Tibial nerve (tissue), 4 donors: ENCODE measurements at regions not wholly inside any gene's neighbourhood (a gene's known extent, or its start where the extent isn't known, plus 50 kb on each side); places are given as distances from the start of the nearest gene placed in this dataset.

ENCODE experiments used
- DNase-seq, 2 donors: peaks; one replicate each; pipeline ENCODE4 v3.0.0-alpha.2; 2019; ENCODE audit warnings: low spot score in 2 of 2
- H3K27ac ChIP-seq, 4 donors: fragments of 200-600 bp; sonication (generic) in 3 of 4; one replicate each; pipeline ENCODE4 v1.5.1; 2017 to 2019; ENCODE audit warnings: mild to moderate bottlenecking in 1 of 4
- H3K27me3 ChIP-seq, 2 donors: fragments of 200-600 bp; sonication (generic) in 1 of 2; one replicate each; pipeline versions ENCODE4 v1.5.1 to v1.6.0; 2017 to 2019
- H3K36me3 ChIP-seq, 3 donors: fragments of 200-600 bp; sonication (generic); one replicate each; pipeline ENCODE4 v1.5.1; 2018 to 2019
- H3K4me1 ChIP-seq, 4 donors: fragments of 200-600 bp; sonication (generic) in 3 of 4; one replicate each; pipeline ENCODE4 v1.5.1; 2017 to 2019
- H3K4me3 ChIP-seq, 4 donors: fragments of 200-600 bp; sonication (generic) in 3 of 4; one replicate each; pipeline ENCODE4 v1.5.1; 2017 to 2019; ENCODE audit warnings: mild to moderate bottlenecking in 1 of 4, moderate library complexity in 1 of 4
- H3K9me3 ChIP-seq, 4 donors: fragments of 200-600 bp; sonication (generic) in 3 of 4; one replicate each; pipeline ENCODE4 v1.5.1; 2017 to 2019
- CTCF ChIP-seq, 5 experiments: fragments of 200-600 bp in 3 of 5; fragments of 450-650 bp in 2 of 5; sonication (generic) in 3 of 5; IDR thresholded peaks; one replicate each; pipeline ENCODE4 v1.5.1; 2016 to 2019; ENCODE audit warnings: antibody characterized with exemption in 5 of 5, mild to moderate bottlenecking in 3 of 5, moderate library complexity in 2 of 5
- EP300 ChIP-seq, 2 donors: sonication (generic); formaldehyde crosslinking; IDR thresholded peaks; one replicate each; pipeline ENCODE4 v1.6.1; 2017; ENCODE audit warnings: antibody characterized with exemption in 2 of 2, mild to moderate bottlenecking in 1 of 2
- POLR2A ChIP-seq, 2 donors: fragments of 450-650 bp; IDR thresholded peaks; one replicate each; pipeline ENCODE4 v1.6.1; 2017; ENCODE audit warnings: antibody characterized with exemption in 2 of 2, mild to moderate bottlenecking in 2 of 2, moderate library complexity in 2 of 2
- WGBS, 2 donors: methylation state at CpG; one replicate each; pipeline ENCODE4 v1.1.5; 2018; 5-methylcytosine and 5-hydroxymethylcytosine counted together

- no peaks in the 10 kb centered on the region for H3K4me1 ChIP-seq
- WGBS, 2 donors = 89 to 100% methylated on average over 1 of the region's 1 CpG
- DNase-seq = no peak
- no peak for TF ChIP-seq POLR2A (IDR thresholded peaks at IDR 0.05)
- no peak for TF ChIP-seq EP300 (IDR thresholded peaks at IDR 0.05)
- TF ChIP-seq CTCF (IDR thresholded peaks at IDR 0.05) = no peak
- H3K4me3 ChIP-seq = no peak overlapping the region
- H3K27me3 ChIP-seq = no peaks in the 10 kb centered on the region
- H3K9me3 ChIP-seq = peaks cover 0 to 13% (median 0%) of the 10 kb centered on the region in 4 donors
- H3K36me3 ChIP-seq = no peaks in the 10 kb centered on the region
- H3K27ac ChIP-seq = no peak overlapping the region
Observed at GRCh38 chr4:85243857-85244256, 231.1 kb upstream of the ARHGAP24 start.

- no peak overlapping the region for H3K4me3 ChIP-seq
- H3K27ac ChIP-seq = no peak overlapping the region
- H3K9me3 ChIP-seq = peaks cover 0 to 13% (median 0%) of the 10 kb centered on the region in 4 donors
- TF ChIP-seq POLR2A (IDR thresholded peaks at IDR 0.05) = no peak
- WGBS, 2 donors = 98 to 100% methylated on average over 1 of the region's 1 CpG
- no peaks in the 10 kb centered on the region for H3K4me1 ChIP-seq
- H3K36me3 ChIP-seq = no peaks in the 10 kb centered on the region
- DNase-seq = no peak
- no peaks in the 10 kb centered on the region for H3K27me3 ChIP-seq
Observed at GRCh38 chr4:85244638-85245037, 230.3 kb upstream of the ARHGAP24 start.

GRCh38 chr4:85246055-85246454, 228.9 kb upstream of the ARHGAP24 start:
- 95 to 96% methylated on average over 21 of the region's 21 CpGs for WGBS, 2 donors
- no peak for TF ChIP-seq EP300 (IDR thresholded peaks at IDR 0.05)
- TF ChIP-seq CTCF (IDR thresholded peaks at IDR 0.05) = no peak
- no peak for TF ChIP-seq POLR2A (IDR thresholded peaks at IDR 0.05)
- Histone ChIP-seq H3K27ac (no peak overlapping the region), H3K27me3 (no peaks in the 10 kb centered on the region), H3K4me3 (no peak overlapping the region), H3K36me3 (no peaks in the 10 kb centered on the region), H3K9me3 (peaks cover 0 to 13% (median 0%) of the 10 kb centered on the region in 4 donors), H3K4me1 (no peaks in the 10 kb centered on the region)
- DNase-seq = no peak

GRCh38 chr4:85250852-85251251, 224.1 kb upstream of the ARHGAP24 start:
- no peaks in the 10 kb centered on the region for H3K36me3 ChIP-seq
- peaks cover 0 to 31% (median 3%) of the 10 kb centered on the region in 4 donors for H3K9me3 ChIP-seq
- WGBS, 2 donors = 68 to 88% methylated on average over 4 of the region's 4 CpGs
- TF ChIP-seq POLR2A (IDR thresholded peaks at IDR 0.05) = no peak
- no peak for TF ChIP-seq CTCF (IDR thresholded peaks at IDR 0.05)
- no peak for TF ChIP-seq EP300 (IDR thresholded peaks at IDR 0.05)
- H3K27ac ChIP-seq = no peak overlapping the region
- no peaks in the 10 kb centered on the region for H3K4me1 ChIP-seq
- no peak for DNase-seq
- no peak overlapping the region for H3K4me3 ChIP-seq
- H3K27me3 ChIP-seq = no peaks in the 10 kb centered on the region

- 44 to 61% methylated on average over 1 of the region's 1 CpG for WGBS, 2 donors
- no peaks in the 10 kb centered on the region for H3K27me3 ChIP-seq
- no peak overlapping the region for H3K4me3 ChIP-seq
- H3K36me3 ChIP-seq = no peaks in the 10 kb centered on the region
- no peak for DNase-seq
- TF ChIP-seq POLR2A (IDR thresholded peaks at IDR 0.05) (no peak), EP300 (IDR thresholded peaks at IDR 0.05) (no peak), CTCF (IDR thresholded peaks at IDR 0.05) (no peak)
- no peaks in the 10 kb centered on the region for H3K4me1 ChIP-seq
- H3K9me3 ChIP-seq = peaks cover 0 to 26% (median 3%) of the 10 kb centered on the region in 4 donors
- no peak overlapping the region for H3K27ac ChIP-seq
Observed at GRCh38 chr4:85257817-85258370, 217.1 kb upstream of the ARHGAP24 start.

GRCh38 chr4:85260064-85260463, 214.9 kb upstream of the ARHGAP24 start:
- H3K4me1 ChIP-seq = no peaks in the 10 kb centered on the region
- H3K27ac ChIP-seq = no peak overlapping the region
- H3K36me3 ChIP-seq = no peaks in the 10 kb centered on the region
- no peaks in the 10 kb centered on the region for H3K27me3 ChIP-seq
- no peak for DNase-seq
- H3K9me3 ChIP-seq = peaks cover 0 to 6% (median 0%) of the 10 kb centered on the region in 4 donors
- no peak overlapping the region for H3K4me3 ChIP-seq
- TF ChIP-seq CTCF (IDR thresholded peaks at IDR 0.05) (no peak), POLR2A (IDR thresholded peaks at IDR 0.05) (no peak), EP300 (IDR thresholded peaks at IDR 0.05) (no peak)
- WGBS, 2 donors = 79 to 84% methylated on average over 1 of the region's 1 CpG
